NCI-H526 treated with DMSO at 0.1 percent for 48 hours (cell line): ENCODE measurements at regions not wholly inside any gene's neighbourhood (a gene's known extent, or its start where the extent isn't known, plus 50 kb on each side); places are given as distances from the start of the nearest gene placed in this dataset.
"Not testable (repeated sequence)": the region's sequence is repeated elsewhere in the genome, so short reads cannot be mapped to it uniquely, and the experiment has no call there.

ENCODE experiments used
- DNase-seq: peaks from one replicate; lab custom pipeline; 2025; lab: John Stamatoyannopoulos, UW

DNA sequence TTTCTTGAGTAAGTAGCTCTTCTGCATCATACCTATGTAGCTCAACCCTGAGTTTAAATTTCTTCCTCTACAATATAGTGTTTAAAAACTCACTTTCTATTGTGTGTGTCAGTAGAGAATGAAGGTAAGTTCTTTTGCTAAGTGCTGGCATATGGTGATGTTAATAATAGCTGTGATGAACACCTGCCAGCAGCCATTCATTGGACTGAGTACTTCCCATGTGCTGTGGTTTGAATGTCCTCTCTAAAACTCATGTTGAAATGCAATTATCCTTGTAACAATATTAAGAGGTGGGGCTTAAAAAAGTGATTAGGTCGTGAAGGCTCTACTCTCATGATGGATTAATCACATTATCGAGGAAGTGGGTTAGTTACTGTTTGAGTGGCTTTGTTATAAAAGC is 645.2 kb upstream of the RGMB start:
- DNase-seq, result no peak

DNA sequence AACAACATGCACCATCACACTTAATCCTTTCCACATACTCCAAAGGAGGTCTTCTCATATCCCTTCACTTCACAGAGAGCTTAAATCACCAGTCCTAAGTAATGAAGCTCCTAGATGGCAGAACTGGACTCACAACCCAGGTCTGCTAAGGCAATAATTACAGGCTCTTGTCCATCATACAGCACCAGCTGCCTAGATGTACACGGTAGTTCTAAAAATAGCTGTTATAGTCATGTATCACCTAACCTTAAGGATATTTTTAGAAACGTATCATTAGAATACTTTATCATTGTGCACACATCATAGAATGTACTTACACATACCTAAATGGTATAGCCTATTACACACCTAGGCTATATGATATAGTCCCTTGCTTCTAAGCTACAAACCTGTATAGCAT is 644.6 kb upstream of the RGMB start:
- no peak for DNase-seq

DNA sequence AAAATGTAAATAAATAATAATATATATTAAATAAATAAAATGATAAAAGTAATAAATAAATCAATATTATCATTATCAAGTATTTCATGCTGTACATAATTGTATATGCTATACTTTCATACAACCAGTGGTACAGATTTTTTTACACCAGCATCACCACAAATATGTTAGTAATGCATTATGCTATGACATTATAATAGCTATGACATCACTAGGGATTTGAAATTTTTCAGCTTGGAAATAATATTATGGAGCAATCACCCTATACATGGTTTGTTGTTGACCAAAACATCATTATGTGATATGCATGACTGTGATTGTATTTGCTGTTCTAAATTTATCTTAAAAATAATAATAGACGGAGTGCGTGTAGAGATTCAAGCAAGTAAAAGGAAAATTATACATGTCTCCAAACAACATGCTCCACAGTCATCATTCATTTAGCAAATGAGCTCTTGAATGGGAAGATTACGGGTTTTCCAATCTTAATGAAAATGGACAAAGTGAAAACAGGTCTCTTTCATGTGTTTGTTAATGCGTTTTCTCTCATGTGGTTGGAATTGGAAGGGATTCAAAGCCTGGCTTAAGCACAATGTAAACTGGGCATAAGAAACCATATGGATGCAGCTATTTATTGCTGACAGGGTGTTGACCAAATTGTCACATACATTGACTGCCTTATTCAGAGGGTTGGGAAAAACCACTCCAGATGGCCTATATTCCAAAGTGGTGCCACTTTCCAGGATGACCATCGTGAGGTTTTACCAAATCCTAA is 643.0 kb upstream of the RGMB start:
- DNase-seq, result no peak

DNA sequence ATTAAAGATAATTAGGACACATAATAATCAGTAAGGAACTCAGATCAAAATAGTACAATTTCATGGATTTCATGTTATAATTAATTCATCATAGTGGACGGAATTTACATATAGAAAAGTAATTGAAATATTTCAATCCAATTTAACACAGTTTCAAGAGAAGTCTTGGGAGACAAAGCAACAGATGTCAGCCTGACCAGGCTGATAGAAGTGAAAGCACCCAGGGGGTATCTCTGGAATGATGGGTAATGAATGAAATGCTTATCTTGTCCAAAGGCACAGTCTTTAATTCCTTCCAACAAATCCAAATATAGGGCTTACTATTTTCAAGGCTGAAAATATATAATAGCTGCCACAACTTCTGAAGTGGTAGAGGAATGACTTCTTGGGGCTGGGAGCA is 629.3 kb upstream of the RGMB start:
- no peak for DNase-seq

GRCh38 chr5:98144710-98145109 is 628.8 kb upstream of the RGMB start:
- DNase-seq, result no peak

DNA sequence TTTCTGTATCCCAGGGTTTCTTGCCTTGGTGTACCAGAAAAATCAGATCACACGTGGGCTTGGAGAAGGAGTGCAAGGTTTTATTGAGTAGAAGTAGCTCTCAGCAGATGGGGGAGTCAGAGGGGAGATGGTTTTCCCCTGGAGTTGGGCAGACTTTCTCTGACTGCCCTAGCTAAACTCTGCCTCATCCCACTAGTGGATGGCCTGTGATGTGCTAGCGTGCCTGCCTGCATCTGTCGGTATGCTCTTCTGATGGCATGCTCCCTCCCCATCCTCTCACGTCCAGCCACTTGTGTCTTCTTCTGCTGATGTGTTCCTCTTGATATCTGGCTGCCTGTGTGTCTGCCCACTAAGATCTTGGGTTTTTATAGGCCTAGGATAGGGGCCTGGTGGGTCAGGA is 616.1 kb upstream of the RGMB start:
- DNase-seq, result no peak

DNA sequence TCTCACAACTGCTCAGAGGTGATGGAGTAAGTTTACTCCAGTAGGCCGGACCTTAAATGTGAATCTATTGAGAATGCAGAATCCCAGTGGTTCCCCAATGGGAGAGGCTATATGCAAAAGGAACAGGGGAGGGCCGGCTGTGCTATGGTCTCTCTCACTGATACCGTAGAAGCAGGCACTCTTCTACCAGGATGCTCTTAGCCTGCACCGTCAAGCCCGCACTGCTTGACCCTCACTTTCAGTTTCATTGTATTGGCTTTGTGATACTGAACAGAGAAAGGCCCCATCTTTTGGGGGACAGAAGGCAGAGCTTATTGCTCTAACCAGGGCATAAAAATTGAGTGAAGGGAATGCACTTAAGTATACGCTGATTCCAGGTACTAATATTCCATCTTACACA is 615.0 kb upstream of the RGMB start:
- DNase-seq, result no peak

DNA sequence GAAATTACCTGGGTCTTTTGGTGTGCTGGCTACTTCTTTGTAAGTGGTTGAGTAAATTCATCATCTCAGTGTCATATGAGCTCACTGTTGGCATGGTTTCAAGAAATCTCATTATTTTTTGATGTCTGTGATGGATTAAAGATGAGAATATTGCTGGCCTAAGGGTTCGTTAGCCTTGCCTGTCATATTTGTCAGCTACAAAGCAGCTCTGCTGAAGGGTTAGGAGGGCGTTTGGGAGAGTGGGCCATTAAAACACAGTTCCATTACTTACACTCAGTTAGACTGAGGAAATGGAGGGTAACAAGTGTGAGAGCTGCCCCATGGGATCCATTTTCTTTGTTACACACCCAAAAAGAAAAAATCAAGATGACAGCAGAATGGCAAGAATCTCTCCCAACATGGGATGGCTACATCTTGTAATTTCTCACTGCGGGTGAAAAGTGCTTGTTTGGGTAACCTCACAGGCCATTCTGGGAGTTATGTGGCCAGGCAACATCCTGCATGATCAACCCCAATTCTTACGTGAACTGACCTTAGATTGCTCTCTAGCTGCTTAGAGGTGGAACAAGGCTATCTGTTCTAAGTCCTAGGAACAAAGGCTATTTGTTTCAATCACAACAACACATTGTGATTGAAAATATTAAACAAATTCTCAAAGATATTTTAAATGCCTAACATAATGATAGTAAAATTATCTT is 609.5 kb upstream of the RGMB start:
- no peak for DNase-seq

DNA sequence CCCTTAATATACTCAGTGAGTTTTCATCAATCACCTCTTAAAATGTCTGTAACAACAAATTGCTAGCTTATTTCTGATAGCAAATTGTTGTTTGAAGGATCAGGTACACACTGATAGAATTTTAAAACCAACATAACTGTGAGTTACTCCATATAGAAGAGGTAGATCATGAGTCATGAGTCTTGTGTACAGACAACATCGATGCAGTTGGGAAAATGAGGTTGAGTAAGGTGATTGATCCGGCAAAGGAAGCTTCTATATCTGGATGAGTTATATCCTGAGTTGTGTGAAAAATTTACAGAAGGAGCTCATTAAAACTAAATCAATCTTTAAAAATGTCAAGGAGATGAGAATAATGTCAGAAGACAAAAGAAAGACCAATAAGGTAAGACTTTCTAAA is 604.6 kb upstream of the RGMB start:
- DNase-seq, result no peak

- no peak for DNase-seq
Measured at GRCh38 chr5:98170994-98171393, 602.5 kb upstream of the RGMB start.

DNA sequence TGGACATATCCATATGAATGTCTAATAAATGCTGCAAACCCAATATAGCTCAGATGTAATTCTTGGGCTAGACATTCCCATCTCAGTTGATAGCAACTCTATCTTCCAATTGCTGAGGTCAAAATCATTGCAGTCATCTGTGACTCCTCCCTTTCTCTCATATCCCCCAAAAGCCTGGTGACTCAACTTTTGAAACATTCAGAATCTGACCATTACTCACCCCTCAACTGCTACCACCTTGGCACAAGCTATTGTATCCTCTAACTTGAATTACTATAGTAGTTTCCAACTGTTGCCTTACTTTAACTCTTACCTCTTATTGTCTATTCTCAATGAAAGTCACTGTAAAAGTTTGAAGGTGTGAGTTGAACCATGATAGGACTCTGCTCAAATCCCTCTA is 600.1 kb upstream of the RGMB start:
- DNase-seq, result no peak

GRCh38 chr5:98175474-98175873 is 598.0 kb upstream of the RGMB start:
- no peak for DNase-seq

- DNase-seq, result no peak
Measured at GRCh38 chr5:98179791-98180755, 593.4 kb upstream of the RGMB start.

GRCh38 chr5:98186128-98186527 is 587.3 kb upstream of the RGMB start:
- no peak for DNase-seq

GRCh38 chr5:98187945-98188344 is 585.5 kb upstream of the RGMB start:
- no peak for DNase-seq

DNA sequence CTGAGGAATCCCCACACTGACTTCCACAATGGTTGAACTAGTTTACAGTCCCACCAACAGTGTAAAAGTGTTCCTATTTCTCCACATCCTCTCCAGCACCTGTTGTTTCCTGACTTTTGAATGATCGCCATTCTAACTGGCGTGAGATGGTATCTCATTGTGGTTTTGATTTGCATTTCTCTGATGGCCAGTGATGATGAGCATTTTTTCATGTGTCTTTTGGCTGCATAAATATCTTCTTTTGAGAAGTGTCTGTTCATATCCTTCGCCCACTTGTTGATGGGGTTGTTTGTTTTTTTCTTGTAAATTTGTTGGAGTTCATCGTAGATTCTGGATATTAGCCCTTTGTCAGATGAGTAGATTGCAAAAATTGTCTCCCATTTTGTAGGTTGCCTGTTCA is 583.1 kb upstream of the RGMB start:
- not testable (repeated sequence) for DNase-seq

DNA sequence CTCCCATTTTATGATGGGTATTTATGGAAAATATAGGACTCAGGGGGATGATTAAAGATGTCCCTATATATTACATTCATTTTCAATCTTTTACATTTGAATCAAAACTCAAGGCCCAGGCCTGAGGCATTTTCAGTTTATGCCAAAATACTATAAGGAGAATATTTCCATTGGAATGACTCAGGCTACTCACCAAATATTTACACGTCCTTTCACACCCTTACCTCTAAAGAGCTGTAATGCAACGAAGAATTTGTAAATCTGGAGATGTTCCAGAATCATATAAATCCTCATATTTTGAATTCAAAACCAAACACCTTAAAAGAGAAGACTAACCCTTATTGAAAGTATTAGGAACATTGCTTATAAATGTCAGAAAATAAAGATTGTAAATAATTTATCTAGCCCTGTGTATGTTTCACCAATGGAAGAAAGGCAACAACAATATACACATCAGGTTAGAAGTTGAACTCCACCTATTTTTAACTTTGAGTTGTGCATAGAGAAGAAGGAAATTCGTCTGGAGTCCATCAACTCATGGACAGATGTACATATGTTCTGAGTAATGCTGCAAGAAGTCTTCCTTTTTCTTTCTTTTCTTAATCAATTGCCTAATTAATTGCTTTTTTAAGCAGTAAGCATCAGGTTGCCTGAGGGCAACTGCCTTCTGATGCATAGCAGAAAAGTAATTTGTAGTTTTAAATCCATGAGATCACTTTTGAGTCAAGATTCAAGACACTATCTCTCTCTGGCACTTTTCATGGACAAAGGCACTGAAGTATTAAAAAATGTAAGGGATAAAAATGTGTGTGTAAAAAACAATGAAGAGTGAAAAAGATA is 579.3 kb upstream of the RGMB start:
- DNase-seq, result no peak

- DNase-seq, result no peak
Measured at GRCh38 chr5:98200726-98201541, 572.5 kb upstream of the RGMB start.

DNA sequence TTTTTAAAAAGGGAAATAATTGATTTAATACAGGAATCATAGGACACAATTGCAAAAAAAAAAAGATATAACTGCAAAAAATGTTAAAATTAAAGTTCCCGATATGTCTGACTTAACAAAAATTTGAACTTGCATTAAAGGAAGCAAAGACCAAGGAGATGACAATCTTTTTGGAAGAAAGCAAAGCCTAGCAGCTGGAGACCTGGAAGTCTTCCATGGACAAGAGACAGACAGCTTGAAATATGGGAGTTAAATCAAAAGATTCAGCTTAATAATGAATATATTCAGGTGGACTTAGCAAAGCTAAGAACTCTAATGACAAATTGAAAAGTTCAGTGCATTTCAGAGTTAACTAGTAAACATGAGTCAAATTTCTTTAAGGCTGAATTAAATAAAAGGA is 568.7 kb upstream of the RGMB start:
- no peak for DNase-seq

DNA sequence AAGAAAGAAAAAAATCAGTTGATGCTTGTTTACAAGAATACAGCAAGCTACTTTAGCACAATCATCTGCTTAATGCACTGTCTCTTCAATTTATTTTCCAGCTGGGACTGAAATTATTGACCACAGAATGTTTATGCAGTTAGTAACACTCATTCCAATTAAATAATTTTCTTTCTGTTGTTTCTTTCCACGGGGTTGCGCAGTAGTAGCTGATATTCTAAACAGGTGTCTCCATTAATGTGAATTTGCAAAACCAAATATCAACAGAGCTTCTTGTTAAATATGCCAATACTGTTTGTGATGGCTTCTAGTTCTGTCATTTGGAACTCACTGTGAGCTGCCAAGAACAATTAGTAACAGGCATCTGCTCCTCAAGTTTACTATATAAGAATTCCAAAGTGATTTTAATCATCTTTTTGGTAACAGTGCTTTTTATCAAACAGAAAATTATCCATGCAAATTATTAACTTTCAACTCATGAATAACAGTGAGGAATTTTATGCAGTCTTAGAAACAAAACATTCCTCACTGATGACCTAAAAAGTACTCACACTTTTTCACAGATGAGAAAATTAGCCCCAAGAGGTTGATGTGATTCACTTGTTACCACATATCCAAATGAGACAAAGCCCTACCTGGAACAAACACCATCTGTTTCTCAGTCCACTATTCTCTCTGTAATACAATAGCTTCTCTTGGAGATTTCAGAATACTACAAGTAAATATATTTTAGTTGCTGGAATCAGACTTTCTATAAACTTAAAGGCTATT is 567.6 kb upstream of the RGMB start:
- DNase-seq, result no peak
